ENCODE measurements at regions not wholly inside any gene's neighbourhood (a gene's known extent, or its start where the extent isn't known, plus 50 kb on each side); places are given as distances from the start of the nearest gene placed in this dataset.
A peak's percentile ranks its signal among the peaks of the same experiment; 100 is the strongest.
"Not testable (repeated sequence)": the region's sequence is repeated elsewhere in the genome, so short reads cannot be mapped to it uniquely, and the experiment has no call there.

DNA sequence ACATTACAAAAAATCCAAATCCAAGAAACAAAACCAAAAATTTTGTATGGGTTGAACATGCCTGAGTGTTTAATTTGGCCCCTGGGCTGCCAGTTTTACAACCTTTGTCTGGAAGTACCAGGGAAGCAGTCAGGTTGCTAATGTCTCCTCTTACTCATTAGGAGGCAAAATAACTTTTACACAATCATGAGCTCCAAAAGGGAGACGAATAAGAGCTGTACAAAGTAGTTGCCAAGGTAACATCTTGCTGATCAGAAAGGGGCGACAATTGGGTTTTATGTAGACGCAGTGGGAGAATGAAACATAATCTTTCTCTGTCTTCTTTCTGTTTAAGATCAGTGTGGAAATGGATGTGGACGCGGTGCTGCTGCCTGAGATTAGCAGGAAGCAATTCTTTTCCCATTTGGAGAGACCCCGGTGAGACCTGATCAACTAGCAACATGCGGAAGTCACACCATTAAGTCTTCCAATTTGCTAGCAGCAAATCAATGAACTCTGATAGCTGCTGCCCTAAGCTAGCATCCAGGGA, 90.7 kb upstream of the IGFBP7 start:
- no peak for DNase-seq

DNA sequence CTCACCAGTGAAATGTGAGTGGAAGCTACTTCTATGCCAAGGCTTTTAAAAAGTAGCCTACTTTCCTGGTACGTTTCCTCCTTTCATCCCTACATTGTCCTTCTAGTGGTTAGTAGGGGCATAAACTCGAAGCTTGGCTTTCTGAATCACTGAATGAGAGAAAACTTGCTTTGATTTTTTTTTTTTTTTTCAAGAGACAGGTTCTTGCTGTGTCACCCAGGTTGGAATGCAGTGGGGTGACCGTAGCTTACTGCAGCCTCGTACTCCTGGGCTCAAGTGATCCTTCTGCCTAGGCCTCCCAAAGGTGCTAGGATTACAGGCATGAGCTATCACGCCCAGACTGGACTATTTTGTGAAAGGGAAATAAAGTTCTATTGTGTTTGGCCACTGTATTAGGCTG, 89.1 kb upstream of the IGFBP7 start:
- DNase-seq: no peak

DNA sequence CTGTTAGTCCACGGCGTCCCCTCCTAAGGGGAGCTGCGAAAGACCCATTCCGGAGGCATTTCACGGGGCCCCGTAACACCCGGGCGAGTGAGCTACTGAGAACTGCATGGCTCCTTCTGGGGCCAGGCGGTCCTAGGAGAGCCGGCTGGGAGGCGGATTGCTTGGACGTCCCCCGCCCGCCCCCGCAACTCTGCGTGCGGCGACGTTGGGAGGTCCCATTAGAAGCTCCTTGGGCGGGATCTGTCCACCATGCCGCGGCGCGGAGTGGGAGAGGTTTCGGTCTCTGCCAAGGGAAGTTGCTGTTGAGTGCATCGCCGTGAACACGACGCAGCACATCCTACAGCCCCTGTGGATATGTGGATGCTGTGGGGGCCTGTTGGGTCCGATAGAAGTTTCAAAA, 85.4 kb upstream of the IGFBP7 start:
- no peak for DNase-seq

DNA sequence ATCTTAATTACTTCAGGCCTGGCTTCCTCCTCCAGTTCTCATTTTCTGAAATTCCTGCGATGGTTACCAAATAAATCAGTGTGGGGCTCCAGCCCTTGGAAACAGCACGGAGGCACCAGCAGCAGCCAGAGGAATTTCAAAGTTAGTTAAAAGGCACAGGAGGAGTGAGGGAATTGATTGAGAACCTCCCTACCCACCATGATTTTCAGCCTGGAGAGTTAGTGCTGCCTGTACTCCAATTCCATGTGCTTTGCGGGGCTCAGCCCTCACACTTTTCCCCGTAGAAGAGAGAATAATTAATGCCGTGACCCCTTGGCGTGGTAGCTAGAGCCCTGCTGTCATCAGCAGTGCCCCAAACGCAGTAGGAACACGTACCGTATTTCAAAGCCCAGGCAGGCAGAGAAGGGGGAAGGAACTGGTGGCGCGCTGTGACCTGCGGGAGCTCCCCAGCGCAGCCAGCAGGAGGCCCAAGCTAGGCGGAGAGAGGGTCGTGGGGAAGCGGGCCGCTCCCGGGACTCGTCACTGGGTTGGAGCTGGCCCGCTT, 84.0 kb upstream of the IGFBP7 start:
- no peak for DNase-seq

DNA sequence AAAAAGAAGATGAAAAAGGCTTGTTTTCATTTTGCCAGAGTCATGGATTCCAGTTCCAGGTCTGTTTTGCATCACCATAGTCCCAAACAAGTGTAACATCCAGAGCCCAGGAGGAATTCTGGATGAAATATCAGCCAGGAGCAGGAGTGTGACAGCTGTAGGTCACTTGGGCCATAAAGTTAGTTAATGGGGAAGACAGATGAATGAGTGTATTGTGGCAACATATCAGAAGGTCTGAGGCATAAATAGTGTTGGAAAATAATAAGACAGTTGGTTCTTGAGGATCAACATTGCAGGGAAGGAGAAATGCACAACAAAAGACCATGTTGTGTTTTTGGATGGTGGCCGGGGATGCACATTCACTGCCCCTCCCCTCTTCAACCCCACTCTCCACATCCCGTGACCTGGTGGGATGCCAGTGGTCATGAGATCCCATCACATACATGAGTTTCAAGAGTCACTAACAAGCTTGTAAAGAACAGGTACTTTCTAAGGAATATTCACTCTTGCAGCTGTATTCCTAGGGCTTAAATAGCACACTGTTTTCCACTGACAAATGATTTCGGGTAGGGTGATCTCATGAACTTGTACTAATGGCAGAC, 83.1 kb upstream of the IGFBP7 start:
- no peak for DNase-seq

DNA sequence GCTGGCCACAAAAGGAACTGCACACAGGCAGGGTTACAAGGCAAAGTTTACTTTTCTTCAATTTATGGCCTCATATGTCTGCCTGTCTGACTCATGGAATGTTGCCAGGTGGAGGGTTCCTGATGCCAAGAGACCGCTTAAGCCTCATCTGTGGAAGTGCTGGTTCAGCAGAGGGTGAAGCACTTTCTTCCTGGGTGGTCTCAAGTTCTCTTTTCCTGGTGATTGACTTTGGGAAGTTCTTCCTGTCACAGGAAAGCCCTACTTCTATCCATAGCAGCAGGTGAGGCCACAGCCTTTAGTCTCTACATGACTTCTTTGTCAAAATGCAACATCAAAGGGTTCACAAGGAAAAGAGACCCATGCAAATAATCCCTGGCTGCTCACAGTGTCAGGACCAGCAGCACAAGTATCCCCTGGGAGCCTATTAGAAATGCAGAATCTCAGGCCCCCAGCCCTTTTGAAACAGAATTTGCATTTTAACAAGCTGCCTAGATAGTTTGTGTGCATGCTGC, 81.4 kb upstream of the IGFBP7 start:
- DNase-seq: no peak

DNA sequence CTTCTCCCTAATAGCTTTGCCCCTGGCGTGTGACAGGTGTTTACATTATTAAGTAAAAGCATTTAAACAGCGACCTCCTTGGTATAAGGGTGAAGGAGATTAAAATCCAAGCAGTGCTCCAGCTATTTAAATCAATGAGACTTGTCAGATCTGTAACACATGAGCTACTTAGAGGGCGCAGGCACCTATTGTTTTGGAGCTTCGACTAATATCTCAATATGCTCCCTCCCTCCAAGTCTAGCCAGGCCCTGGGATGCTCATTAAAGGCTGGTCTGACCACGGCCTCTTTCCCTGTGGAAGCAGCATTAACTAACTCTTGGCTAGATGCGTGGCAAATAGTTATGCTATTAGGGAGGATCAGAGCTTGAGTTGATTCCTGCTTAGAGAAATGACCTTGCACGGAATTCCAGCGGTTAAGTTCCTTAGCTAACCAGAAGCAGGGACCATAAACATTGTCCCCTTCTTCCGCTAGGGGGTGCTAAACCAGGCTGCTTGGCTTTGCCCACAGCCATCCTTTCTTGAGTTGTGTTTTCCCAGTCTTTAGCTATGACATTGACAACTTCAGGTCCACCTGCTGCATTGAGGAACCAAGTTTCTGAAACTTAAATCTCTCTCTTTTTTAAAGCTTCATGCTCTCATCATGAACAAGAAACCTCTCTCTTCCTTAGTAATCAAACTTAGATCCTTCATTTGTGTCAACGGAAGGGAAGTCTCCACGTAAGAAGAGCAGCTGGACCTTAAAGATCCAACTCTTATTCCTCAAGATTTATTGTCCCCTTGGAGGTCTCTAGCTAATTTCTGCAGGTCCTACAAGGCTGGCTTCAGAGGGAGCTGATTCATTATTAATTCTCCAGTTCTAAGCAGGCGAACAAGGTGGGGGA, 80.7 kb upstream of the IGFBP7 start:
- DNase-seq: peak; percentile 52

DNA sequence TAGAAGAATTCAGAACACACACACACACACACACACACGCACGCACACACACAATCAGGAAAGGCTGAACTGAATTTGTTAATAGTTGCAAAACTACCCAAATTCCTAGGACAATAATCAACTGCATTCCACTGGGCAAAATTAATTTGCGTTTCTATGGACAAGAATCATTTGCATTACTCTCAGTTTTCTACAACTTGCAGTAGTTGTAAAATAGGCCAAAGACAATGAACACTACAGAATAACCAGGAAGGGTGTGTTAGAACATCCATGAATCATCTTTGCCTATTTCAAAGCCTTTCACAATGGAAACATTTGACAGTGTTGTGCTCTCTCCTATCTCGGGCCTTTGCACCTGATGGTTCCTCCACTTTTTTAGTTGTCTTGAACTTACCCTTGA, 77.1 kb upstream of the IGFBP7 start:
- no peak for DNase-seq

DNA sequence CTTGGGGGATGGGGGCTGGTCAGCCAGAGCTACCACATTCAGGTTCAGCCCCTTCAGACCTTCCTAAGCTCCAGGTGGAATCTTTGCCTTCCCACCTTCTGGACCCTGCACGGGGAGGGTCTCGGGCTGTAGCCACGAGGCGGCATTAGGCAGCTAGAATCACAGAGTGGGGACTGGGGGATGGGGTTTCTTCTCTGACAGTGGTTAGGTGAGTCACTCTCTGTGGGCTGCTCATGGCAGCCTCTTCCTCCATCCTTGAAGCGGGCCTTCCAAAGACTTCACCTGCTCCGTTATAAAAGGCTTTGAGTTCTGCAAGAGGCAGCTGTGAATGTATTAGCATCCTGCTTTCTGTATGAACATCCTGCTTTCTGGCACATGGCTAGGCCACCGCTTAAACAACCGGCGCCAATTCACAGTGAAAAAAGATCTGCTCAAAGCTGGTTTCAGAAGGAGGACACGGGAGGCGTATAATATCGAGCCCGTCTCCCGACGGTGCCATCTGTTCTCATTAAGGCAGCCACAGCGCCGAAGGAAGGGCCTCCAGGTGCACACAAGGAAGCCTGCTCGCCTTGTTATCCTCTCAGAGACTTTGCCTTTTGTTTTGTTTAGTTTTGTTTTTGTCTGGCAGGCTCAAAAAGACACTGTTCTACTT, 74.3 kb upstream of the IGFBP7 start:
- no peak for DNase-seq

DNA sequence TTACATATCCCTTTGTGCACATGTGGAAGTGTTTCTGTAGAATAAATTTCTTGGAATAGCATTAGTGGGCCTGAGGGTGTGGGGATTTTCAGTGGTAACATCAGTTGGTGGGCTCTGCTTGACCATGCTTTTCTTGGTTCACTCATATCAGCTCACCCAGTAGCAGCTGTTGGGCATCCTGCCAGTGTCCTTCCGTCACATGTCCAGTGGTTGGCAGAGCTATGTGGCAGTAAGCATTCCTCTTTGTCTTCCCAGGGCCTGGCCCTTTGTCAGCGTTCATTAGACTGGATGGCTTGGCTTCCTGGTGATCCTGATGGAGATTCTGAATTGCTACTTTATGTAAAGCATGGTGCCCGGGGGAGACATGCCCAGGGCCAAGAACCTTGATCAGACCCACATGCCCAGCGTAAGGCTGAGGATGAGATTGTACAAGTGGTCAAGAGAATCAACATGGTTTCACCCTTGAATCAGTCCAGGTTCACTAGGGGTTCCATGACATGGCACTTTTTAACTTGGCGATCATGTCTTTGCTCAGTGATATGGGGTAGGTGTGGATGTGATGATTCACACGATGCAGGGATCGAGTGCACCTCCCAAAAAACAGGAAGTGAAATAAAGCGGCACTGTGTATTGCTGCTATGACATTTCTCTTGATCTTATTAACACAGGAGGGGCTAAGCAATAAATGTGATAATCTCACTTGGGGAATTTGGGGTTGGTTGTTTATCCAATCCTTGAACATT, 72.1 kb upstream of the IGFBP7 start:
- peak; percentile 10 for DNase-seq

DNA sequence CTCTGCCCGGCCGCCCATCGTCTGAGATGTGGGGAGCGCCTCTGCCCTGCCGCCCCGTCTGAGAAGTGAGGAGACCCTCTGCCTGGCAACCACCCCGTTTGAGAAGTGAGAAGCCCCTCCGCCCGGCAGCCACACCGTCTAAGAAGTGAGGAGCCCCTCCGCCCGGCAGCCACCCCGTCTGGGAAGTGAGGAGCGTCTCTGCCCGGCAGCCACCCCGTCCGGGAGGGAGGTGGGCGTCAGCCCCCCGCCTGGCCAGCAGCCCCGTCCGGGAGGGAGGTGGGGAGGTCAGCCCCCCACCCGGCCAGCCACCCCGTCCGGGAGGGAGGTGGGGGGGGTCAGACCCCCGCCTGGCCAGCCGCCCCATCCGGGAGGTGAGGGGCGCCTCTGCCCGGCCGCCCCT, 63.0 kb upstream of the IGFBP7 start:
- not testable (repeated sequence) for DNase-seq

DNA sequence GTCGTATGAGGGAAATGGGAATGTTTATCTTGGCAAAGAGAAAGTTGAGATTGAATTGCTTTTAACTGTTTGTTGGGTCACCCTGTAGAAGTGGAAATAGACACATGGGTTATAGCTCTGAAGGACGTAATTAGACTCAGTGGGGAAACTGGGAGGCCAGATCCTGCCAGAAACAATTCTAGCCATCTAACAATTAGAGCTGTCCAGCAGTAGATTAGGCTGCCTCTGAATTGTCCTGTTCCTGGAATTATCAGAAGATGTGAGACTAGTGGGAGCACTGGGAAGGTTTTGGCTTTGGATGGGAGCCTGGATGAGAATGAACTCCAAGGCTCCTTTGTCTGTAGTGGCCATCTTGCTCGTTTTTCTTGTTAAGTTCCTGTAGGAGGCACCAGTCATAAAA, 61.9 kb upstream of the IGFBP7 start:
- no peak for DNase-seq

DNA sequence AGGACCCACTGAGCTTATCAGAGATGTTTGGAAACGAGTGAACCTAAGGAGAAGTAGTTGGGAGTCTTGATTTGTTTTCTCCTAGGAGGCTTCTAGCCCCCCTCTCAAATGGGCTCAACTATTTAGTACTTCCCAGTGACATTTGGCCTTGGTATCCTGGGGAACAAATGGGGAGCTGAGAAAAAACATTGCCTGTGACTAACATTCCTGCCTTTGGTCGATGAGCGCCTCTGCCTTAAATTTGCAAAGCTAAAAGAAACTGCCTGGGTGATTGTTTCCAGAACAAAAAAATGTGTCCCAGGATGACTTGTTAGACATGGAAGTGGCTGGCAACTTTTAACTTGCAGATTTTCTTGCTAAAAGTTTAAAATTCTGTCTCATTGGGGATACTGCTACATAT, 58.8 kb upstream of the IGFBP7 start:
- no peak for DNase-seq

DNA sequence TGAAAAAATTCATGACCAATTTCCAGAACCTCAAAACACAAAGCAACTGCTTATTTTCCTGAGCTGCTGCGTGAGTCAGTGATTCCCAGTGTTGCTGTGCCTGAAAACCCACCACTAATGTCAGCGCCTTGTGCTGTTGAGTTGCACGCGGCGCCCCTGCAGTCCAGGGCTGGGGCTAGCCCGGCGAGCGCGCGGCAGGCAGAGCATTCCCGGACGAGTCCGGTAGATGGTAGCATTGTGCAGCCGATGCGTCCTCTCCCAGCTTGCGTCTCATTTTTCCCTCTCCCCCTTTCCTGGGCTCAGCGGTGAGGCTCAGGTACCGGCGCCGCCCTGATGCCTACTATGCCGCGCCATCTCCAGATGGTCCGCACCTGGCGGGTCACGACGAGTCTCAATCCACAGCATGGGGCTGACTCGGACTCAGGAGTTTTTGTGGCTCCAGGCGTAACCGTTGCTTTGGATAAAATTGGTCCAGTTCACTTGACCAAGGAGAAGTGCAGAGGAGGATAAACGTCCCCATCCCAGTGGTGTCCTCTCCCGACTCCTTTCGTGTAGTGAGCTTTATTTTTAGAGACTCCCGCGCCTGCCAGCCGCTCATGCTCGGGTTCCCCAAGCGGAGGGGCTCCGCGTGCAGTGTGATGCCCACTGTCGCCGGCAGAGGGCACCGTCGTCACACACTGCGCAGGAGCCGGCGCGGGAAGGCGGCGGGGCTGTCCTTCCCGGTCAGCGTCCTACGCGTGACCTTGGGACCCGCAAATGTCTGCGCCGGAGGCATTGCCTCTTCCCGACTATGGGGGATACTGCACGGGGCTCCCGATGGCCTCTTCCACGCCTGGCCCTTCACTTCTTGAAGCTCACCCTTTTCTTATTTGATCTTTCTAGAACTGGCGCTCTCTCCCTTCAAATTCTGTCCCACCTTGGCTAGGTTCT, 53.6 kb upstream of the IGFBP7 start:
- DNase-seq: peak; percentile 77

DNA sequence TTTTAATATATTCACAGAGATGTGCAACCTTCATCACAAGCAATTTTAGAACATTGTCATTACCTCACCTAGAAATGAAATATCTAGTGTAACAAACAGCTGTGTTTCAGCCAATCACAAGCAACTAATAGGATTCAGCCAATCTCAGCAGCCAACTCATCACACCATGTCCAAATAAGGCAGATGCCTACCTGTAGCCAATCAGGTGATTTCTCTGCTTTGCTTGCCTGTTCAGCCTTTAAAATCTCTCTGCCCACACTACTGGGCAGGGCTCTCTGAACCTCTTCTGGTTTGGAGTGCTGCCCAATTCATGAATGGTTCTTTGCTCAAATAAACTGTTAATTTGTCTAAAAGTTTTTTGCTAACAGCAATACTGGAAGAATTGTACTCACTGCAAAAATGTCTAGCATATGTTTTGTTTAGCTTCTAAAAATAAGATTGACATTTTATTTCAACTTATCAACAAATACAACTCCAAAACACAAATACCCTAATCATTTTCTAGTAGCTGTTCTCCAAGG, 52.4 kb upstream of the IGFBP7 start:
- DNase-seq: no peak

Measured in hematopoietic multipotent progenitor cell treated with erythropoietin and hydrocortisone succinate and interleukin-3 and kit ligand, for 8 days (in vitro differentiated cells).